ENCODE measurements at regions not wholly inside any gene's neighbourhood (a gene's known extent, or its start where the extent isn't known, plus 50 kb on each side); places are given as distances from the start of the nearest gene placed in this dataset.

DNA sequence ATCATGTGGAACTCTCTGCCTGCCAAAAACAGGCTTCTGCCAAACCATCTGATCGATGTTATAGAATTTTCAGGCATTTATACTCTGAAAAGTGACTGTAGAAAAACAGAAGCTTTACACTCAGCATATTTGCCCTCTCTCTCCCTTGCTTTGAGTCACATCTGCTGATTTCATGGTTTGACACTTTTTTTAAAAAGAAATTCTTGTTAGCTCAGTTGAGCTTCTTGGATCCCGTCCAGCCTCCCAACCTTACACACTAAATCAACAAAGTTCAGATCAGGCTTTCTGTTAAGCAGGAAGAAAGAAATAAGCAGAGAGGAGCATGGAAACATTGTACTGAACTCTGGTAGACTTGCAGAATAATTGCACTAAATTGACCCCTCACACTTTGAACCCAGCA lies 193.6 kb upstream of the SEL1L start:
- Histone ChIP-seq H3K4me3 (ENCODE audit: low read depth, low read length) (no peak overlapping the region), H3K9me3 (ENCODE audit: control insufficient read depth, insufficient read depth, low read length) (no peaks in the 10 kb centered on the region), H3K27me3 (ENCODE audit: control insufficient read depth, insufficient read depth, low read length) (no peaks in the 10 kb centered on the region), H3K4me1 (ENCODE audit: control insufficient read depth, insufficient read depth, low read length) (no peaks in the 10 kb centered on the region), H3K27ac (ENCODE audit: low read depth, low read length) (no peak overlapping the region), H3K36me3 (ENCODE audit: control insufficient read depth, insufficient read depth, low read length) (no peaks in the 10 kb centered on the region)
- no CpG with 5 or more reads among the region's 2 CpGs for WGBS (ENCODE audit: insufficient coverage)
- peak in 4 of 6 donors; percentile 12 to 85 (median 34) for DNase-seq (ENCODE audit: low read depth in 4 of 6, low spot score in 6 of 6)

DNA sequence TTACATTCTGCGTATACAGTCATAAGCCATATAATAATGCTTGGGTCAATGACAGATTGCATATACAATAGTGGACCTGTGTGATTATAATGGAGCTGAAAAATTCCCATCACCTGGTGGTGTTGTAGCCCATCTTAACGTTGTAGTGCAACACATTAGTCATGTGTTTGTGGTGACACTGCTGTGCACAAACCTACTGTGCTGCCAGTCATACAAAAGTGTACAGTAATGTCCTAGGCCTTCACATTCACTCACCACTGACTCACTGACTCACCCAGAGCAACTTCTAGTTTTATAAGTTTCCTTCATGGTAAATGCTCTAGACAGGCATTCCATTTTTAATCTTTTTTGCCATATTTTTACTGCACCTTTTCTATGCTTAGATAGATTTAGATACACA lies 194.8 kb upstream of the SEL1L start:
- no peak for DNase-seq (ENCODE audit: low read depth in 4 of 6, low spot score in 6 of 6)
- H3K4me1 ChIP-seq (ENCODE audit: control insufficient read depth, insufficient read depth, low read length), result no peaks in the 10 kb centered on the region
- H3K27ac ChIP-seq (ENCODE audit: low read depth, low read length), result no peak overlapping the region
- no peaks in the 10 kb centered on the region for H3K36me3 ChIP-seq (ENCODE audit: control insufficient read depth, insufficient read depth, low read length)
- no peaks in the 10 kb centered on the region for H3K9me3 ChIP-seq (ENCODE audit: control insufficient read depth, insufficient read depth, low read length)
- no peak overlapping the region for H3K4me3 ChIP-seq (ENCODE audit: low read depth, low read length)
- WGBS (ENCODE audit: insufficient coverage), result no CpG with 5 or more reads among the region's 2 CpGs
- no peaks in the 10 kb centered on the region for H3K27me3 ChIP-seq (ENCODE audit: control insufficient read depth, insufficient read depth, low read length)

DNA sequence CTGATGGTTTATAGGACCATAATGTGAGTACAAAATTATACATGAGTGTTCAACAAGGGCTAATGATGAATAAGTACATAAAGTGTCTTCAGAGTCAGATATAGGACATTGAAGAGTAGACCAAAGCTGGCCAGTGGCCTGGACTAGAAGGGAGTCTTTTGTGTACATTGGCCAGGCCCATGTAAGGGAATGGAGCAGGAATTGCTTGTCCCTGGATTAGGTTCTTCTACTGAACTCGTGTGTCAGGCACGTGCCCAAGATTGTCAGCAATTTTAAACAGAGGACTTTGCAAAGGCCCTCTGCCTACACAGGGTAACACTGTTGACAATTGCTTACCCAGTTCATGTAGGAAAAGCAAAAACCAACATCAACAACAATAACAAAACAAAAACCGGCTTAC lies 196.0 kb upstream of the SEL1L start:
- no peak overlapping the region for H3K27ac ChIP-seq (ENCODE audit: low read depth, low read length)
- H3K4me1 ChIP-seq (ENCODE audit: control insufficient read depth, insufficient read depth, low read length), result no peaks in the 10 kb centered on the region
- DNase-seq (ENCODE audit: low read depth in 4 of 6, low spot score in 6 of 6), result no peak
- no peaks in the 10 kb centered on the region for H3K36me3 ChIP-seq (ENCODE audit: control insufficient read depth, insufficient read depth, low read length)
- H3K4me3 ChIP-seq (ENCODE audit: low read depth, low read length), result no peak overlapping the region
- 87% methylated on average over 2 of the region's 3 CpGs for WGBS (ENCODE audit: insufficient coverage)
- no peaks in the 10 kb centered on the region for H3K27me3 ChIP-seq (ENCODE audit: control insufficient read depth, insufficient read depth, low read length)
- H3K9me3 ChIP-seq (ENCODE audit: control insufficient read depth, insufficient read depth, low read length), result no peaks in the 10 kb centered on the region

DNA sequence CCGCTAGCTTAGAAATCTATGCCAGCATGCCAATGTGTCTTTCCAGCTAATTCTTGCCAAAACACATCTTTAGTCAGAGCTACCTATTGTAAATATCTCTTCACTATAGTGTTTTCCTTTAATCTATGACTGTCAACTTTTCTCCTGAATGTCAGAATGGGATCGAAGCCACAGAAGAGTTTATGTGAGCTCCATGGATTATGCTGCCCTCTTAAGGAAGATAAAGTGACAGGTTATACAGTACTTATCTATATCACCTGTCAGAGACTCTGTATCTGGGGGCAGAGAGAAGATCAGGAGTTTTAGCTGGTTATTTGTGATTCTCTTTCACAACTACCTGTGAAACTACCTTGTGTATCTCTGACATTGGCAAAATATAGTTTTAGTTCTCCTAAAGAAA lies 204.3 kb upstream of the SEL1L start:
- no peak overlapping the region for H3K4me3 ChIP-seq (ENCODE audit: low read depth, low read length)
- no peak overlapping the region for H3K27ac ChIP-seq (ENCODE audit: low read depth, low read length)
- no peak for DNase-seq (ENCODE audit: low read depth in 4 of 6, low spot score in 6 of 6)
- H3K36me3 ChIP-seq (ENCODE audit: control insufficient read depth, insufficient read depth, low read length), result no peaks in the 10 kb centered on the region
- no peaks in the 10 kb centered on the region for H3K9me3 ChIP-seq (ENCODE audit: control insufficient read depth, insufficient read depth, low read length)
- H3K27me3 ChIP-seq (ENCODE audit: control insufficient read depth, insufficient read depth, low read length), result no peaks in the 10 kb centered on the region
- whole genome bisulfite sequencing (ENCODE audit: insufficient coverage), result no CpG with 5 or more reads among the region's 2 CpGs
- no peaks in the 10 kb centered on the region for H3K4me1 ChIP-seq (ENCODE audit: control insufficient read depth, insufficient read depth, low read length)

DNA sequence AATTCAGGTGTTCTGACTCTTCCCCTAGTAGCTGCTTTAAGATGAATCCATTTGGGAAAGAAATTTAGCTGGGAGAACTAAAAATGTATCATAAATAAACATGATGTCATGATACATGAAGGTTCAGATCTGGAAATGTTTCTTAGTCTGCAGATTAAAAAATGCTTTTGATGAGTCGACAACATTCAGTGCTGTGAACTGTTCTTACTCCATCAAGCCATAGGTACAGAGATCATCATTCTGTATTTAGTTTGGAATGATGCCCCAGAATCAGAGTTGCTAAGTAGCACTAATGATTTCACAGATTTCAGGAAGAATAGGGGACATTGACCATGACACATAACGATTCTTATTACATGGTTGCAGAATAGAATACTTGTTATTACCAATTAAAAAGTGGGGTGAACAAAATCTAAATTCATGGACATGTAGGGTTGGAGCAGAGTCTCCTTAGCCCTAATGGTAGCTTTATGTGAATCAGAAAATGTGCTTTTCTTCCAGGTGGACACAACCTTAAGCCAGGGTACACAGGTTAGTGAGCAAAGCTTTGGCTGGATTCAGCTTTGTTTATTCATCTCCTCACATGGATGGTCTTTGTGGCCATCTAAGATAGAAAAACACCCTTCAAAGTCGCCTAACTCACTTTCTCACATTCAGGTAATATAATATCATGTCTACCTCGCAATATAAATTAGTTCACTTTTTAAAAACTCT lies 205.4 kb upstream of the SEL1L start:
- no peaks in the 10 kb centered on the region for H3K36me3 ChIP-seq (ENCODE audit: control insufficient read depth, insufficient read depth, low read length)
- DNase-seq (ENCODE audit: low read depth in 4 of 6, low spot score in 6 of 6), result no peak
- H3K4me1 ChIP-seq (ENCODE audit: control insufficient read depth, insufficient read depth, low read length), result no peaks in the 10 kb centered on the region
- no peaks in the 10 kb centered on the region for H3K27me3 ChIP-seq (ENCODE audit: control insufficient read depth, insufficient read depth, low read length)
- no peak overlapping the region for H3K4me3 ChIP-seq (ENCODE audit: low read depth, low read length)
- no CpG with 5 or more reads among the region's 4 CpGs for WGBS (ENCODE audit: insufficient coverage)
- no peaks in the 10 kb centered on the region for H3K9me3 ChIP-seq (ENCODE audit: control insufficient read depth, insufficient read depth, low read length)
- no peak overlapping the region for H3K27ac ChIP-seq (ENCODE audit: low read depth, low read length)

DNA sequence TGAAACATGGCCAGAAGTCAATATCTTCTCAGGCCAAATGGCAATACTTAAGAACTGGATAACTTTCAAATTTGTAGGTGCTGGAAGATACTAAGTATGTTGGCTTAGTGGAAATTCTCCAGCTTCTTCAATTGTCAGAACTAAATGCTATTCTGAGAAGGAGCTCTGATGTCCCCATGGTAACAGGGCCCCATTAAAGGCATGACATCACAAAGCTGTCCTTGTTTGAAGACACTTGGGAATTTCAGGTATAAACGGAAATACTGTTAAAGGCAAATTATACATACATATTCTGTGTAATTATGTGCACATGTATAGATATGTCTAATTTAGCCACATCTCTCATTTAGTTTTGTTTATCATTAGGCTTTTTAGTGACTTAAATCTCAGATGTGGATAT lies 210.0 kb upstream of the SEL1L start:
- no CpG with 5 or more reads among the region's 1 CpG for WGBS (ENCODE audit: insufficient coverage)
- Histone ChIP-seq H3K36me3 (ENCODE audit: control insufficient read depth, insufficient read depth, low read length) (no peaks in the 10 kb centered on the region), H3K4me3 (ENCODE audit: low read depth, low read length) (no peak overlapping the region), H3K27me3 (ENCODE audit: control insufficient read depth, insufficient read depth, low read length) (no peaks in the 10 kb centered on the region), H3K4me1 (ENCODE audit: control insufficient read depth, insufficient read depth, low read length) (no peaks in the 10 kb centered on the region), H3K9me3 (ENCODE audit: control insufficient read depth, insufficient read depth, low read length) (no peaks in the 10 kb centered on the region), H3K27ac (ENCODE audit: low read depth, low read length) (no peak overlapping the region)
- peak in 1 of 6 donors; percentile 12 for DNase-seq (ENCODE audit: low read depth in 4 of 6, low spot score in 6 of 6)

DNA sequence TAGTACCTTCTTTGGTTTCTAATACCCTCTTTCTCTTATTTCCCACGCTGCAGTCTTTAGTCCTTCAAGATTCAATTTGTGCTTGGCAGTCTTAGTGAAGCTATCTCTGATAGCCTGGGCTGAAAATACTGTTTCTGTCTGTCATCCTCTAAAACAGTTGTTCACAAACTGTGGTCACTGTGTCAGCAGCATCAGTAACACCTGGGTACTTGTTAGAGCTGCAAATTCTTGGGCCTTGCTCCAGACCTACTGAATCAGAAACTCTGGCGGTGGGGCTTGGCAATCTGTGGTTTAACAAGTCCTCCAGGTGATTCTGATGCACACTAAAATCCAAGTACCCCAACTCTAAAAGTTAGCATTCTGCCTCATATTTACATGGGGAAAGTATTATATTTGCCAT lies 217.5 kb upstream of the SEL1L start:
- Histone ChIP-seq H3K9me3 (ENCODE audit: control insufficient read depth, insufficient read depth, low read length) (no peaks in the 10 kb centered on the region), H3K4me3 (ENCODE audit: low read depth, low read length) (no peak overlapping the region), H3K4me1 (ENCODE audit: control insufficient read depth, insufficient read depth, low read length) (no peaks in the 10 kb centered on the region), H3K27ac (ENCODE audit: low read depth, low read length) (no peak overlapping the region), H3K36me3 (ENCODE audit: control insufficient read depth, insufficient read depth, low read length) (no peaks in the 10 kb centered on the region), H3K27me3 (ENCODE audit: control insufficient read depth, insufficient read depth, low read length) (no peaks in the 10 kb centered on the region)
- no peak for DNase-seq (ENCODE audit: low read depth in 4 of 6, low spot score in 6 of 6)
- no CpG with 5 or more reads among the region's 2 CpGs for WGBS (ENCODE audit: insufficient coverage)

DNA sequence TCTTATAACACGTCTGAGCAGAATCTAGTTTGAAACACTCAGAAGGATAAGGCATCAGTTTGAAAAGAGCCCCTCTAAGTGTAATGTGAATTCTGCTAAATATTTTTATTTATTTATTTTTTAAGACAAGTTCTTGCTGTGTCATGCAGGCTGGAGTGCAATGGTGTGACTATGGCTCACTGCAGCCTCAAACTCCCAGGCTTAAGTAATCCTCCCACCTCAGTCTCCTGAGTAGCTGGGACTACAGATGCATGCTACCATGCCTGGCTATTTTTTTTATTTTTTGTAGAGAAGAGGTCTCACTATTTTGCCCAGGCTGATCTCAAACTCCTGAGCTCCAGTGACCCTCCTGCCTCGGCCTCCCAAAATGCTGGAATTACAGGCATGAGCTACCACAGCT lies 225.9 kb upstream of the SEL1L start:
- no peak overlapping the region for H3K4me3 ChIP-seq (ENCODE audit: low read depth, low read length)
- no peak overlapping the region for H3K27ac ChIP-seq (ENCODE audit: low read depth, low read length)
- no peaks in the 10 kb centered on the region for H3K27me3 ChIP-seq (ENCODE audit: control insufficient read depth, insufficient read depth, low read length)
- no peaks in the 10 kb centered on the region for H3K4me1 ChIP-seq (ENCODE audit: control insufficient read depth, insufficient read depth, low read length)
- H3K36me3 ChIP-seq (ENCODE audit: control insufficient read depth, insufficient read depth, low read length), result no peaks in the 10 kb centered on the region
- H3K9me3 ChIP-seq (ENCODE audit: control insufficient read depth, insufficient read depth, low read length), result no peaks in the 10 kb centered on the region
- DNase-seq (ENCODE audit: low read depth in 4 of 6, low spot score in 6 of 6), result no peak
- 100% methylated on average over 1 of the region's 2 CpGs for WGBS (ENCODE audit: insufficient coverage)

DNA sequence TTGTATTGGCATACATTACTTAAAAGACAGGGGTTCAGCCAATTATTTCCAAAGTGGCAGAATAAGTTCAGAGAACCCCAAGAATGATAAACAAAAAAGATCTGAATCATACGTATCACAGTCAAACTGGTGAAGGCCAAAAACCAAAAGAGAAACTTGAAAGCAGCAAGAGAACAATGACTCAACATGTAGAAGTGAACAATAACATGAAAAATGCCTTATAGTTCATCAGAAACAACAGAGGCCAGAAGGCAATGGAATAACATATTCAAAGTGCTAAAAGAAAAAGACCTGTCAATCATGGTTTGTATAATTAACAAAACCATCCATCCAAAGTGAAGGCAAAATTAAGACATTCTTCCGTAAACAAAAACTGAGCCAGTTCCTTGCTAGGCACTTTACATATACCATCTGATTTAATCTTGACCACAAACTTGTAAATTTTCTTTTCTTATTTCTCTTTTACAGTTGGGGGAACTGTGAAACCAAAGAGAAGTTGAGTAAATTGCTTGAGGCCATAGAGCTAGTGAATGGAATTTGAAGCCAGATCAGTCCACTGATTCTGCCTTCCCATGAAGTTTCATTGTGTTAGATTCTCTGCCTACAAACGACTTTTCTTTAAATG lies 232.1 kb upstream of the SEL1L start:
- no peak overlapping the region for H3K4me3 ChIP-seq (ENCODE audit: low read depth, low read length)
- H3K36me3 ChIP-seq (ENCODE audit: control insufficient read depth, insufficient read depth, low read length), result no peaks in the 10 kb centered on the region
- H3K27ac ChIP-seq (ENCODE audit: low read depth, low read length), result no peak overlapping the region
- 100% methylated on average over 1 of the region's 3 CpGs for WGBS (ENCODE audit: insufficient coverage)
- no peaks in the 10 kb centered on the region for H3K4me1 ChIP-seq (ENCODE audit: control insufficient read depth, insufficient read depth, low read length)
- DNase-seq (ENCODE audit: low read depth in 4 of 6, low spot score in 6 of 6), result no peak
- no peaks in the 10 kb centered on the region for H3K27me3 ChIP-seq (ENCODE audit: control insufficient read depth, insufficient read depth, low read length)
- no peaks in the 10 kb centered on the region for H3K9me3 ChIP-seq (ENCODE audit: control insufficient read depth, insufficient read depth, low read length)

DNA sequence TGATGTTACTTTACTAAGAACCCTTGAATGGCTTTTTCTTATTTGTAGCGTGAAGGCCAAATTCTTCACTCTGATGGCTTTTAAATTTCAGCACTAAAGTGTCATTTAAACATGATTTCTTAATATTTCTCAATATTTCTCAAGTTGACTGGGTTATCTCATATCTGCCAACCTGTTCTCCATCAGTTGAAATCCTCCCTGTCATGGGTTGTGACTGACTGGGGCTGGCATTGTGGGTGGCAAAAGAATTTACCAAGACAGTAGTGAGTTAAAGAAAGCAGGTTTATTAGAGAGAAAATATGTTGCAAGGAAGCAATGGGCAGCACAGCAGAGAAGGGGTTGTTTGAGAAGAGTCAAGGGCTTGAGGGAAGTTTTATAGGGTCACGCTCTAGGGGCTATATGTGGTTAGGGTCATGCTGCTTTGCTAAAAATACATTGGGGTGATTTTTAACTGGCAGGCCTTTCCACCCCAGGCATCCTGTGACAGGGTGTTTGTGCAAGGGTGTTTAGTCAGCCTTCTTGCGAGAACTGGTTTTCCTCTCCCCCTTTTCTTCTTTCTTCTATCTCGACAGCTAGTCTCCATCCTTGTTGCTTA lies 232.8 kb upstream of the SEL1L start:
- Histone ChIP-seq H3K36me3 (ENCODE audit: control insufficient read depth, insufficient read depth, low read length) (no peaks in the 10 kb centered on the region), H3K27me3 (ENCODE audit: control insufficient read depth, insufficient read depth, low read length) (no peaks in the 10 kb centered on the region), H3K9me3 (ENCODE audit: control insufficient read depth, insufficient read depth, low read length) (no peaks in the 10 kb centered on the region), H3K27ac (ENCODE audit: low read depth, low read length) (no peak overlapping the region), H3K4me3 (ENCODE audit: low read depth, low read length) (no peak overlapping the region), H3K4me1 (ENCODE audit: control insufficient read depth, insufficient read depth, low read length) (no peaks in the 10 kb centered on the region)
- no peak for DNase-seq (ENCODE audit: low read depth in 4 of 6, low spot score in 6 of 6)
- 86% methylated on average over 1 of the region's 4 CpGs for WGBS (ENCODE audit: insufficient coverage)
